ENCODE measurements at regions not wholly inside any gene's neighbourhood (a gene's known extent, or its start where the extent isn't known, plus 50 kb on each side); places are given as distances from the start of the nearest gene placed in this dataset.
A peak's percentile ranks its signal among the peaks of the same experiment; 100 is the strongest.

- TF ChIP-seq, protein P1, sequence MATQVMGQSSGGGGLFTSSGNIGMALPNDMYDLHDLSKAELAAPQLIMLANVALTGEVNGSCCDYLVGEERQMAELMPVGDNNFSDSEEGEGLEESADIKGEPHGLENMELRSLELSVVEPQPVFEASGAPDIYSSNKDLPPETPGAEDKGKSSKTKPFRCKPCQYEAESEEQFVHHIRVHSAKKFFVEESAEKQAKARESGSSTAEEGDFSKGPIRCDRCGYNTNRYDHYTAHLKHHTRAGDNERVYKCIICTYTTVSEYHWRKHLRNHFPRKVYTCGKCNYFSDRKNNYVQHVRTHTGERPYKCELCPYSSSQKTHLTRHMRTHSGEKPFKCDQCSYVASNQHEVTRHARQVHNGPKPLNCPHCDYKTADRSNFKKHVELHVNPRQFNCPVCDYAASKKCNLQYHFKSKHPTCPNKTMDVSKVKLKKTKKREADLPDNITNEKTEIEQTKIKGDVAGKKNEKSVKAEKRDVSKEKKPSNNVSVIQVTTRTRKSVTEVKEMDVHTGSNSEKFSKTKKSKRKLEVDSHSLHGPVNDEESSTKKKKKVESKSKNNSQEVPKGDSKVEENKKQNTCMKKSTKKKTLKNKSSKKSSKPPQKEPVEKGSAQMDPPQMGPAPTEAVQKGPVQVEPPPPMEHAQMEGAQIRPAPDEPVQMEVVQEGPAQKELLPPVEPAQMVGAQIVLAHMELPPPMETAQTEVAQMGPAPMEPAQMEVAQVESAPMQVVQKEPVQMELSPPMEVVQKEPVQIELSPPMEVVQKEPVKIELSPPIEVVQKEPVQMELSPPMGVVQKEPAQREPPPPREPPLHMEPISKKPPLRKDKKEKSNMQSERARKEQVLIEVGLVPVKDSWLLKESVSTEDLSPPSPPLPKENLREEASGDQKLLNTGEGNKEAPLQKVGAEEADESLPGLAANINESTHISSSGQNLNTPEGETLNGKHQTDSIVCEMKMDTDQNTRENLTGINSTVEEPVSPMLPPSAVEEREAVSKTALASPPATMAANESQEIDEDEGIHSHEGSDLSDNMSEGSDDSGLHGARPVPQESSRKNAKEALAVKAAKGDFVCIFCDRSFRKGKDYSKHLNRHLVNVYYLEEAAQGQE (IDR thresholded peaks at IDR 0.05; ENCODE audit: unreplicated experiment) = no peak
Observed at GRCh38 chr9:1870915-1871314, 144.2 kb upstream of the SMARCA2 start (continued).

GRCh38 chr9:1871626-1872419 is 143.3 kb upstream of the SMARCA2 start:
- H3K4me1 ChIP-seq (ENCODE audit: insufficient read depth) = peaks cover 6% of the 10 kb centered on the region
- H3K36me3 ChIP-seq (ENCODE audit: insufficient read depth) = no peaks in the 10 kb centered on the region
- H4K20me1 ChIP-seq (replicated peaks; ENCODE audit: insufficient read depth) = no peaks in the 10 kb centered on the region
- peak overlapping the region; percentile 38; the same call in 1 of the 2 replicates for H3K4me2 ChIP-seq
- no peaks in the 10 kb centered on the region for H3K27me3 ChIP-seq (ENCODE audit: insufficient read depth)
- H3K36me3 Mint-ChIP-seq (ENCODE audit: low read depth) = no peaks in the 10 kb centered on the region
- DNase-seq (ENCODE audit: low spot score) = peak; percentile 77
- 0 out of 2 replicates have a peak overlapping the region, but pooled peaks have one; percentile 1 for H3K27ac ChIP-seq (ENCODE audit: low read depth)
- H3K4me1 Mint-ChIP-seq = peaks cover 22% of the 10 kb centered on the region
- no peaks in the 10 kb centered on the region for H3K27me3 Mint-ChIP-seq (ENCODE audit: insufficient read depth, low read depth, poor library complexity)
- no peaks in the 10 kb centered on the region; the same call in 1 of the 3 replicates for H3K9me3 Mint-ChIP-seq
- TF ChIP-seq STAT1 (IDR thresholded peaks at IDR 0.05; ENCODE audit: unreplicated experiment) (no peak), ZNF114 (CRISPR knock-in tag; IDR thresholded peaks at IDR 0.05) (no peak), ZNF331 (CRISPR knock-in tag; IDR thresholded peaks at IDR 0.05; ENCODE audit: low read depth) (no peak)
- TF ChIP-seq, protein P2, sequence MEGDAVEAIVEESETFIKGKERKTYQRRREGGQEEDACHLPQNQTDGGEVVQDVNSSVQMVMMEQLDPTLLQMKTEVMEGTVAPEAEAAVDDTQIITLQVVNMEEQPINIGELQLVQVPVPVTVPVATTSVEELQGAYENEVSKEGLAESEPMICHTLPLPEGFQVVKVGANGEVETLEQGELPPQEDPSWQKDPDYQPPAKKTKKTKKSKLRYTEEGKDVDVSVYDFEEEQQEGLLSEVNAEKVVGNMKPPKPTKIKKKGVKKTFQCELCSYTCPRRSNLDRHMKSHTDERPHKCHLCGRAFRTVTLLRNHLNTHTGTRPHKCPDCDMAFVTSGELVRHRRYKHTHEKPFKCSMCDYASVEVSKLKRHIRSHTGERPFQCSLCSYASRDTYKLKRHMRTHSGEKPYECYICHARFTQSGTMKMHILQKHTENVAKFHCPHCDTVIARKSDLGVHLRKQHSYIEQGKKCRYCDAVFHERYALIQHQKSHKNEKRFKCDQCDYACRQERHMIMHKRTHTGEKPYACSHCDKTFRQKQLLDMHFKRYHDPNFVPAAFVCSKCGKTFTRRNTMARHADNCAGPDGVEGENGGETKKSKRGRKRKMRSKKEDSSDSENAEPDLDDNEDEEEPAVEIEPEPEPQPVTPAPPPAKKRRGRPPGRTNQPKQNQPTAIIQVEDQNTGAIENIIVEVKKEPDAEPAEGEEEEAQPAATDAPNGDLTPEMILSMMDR (conservative IDR thresholded peaks at IDR 0.05; ENCODE audit: low read depth in 2 of 2) = no peak
- TF ChIP-seq, protein P1 (IDR thresholded peaks at IDR 0.05; ENCODE audit: unreplicated experiment) = no peak
- H3K27ac Mint-ChIP-seq = peak overlapping the region; percentile 86
- H2AFZ ChIP-seq = peak overlapping the region; percentile 84
- no peaks in the 10 kb centered on the region for H3K79me2 ChIP-seq (replicated peaks; ENCODE audit: insufficient read depth)
- no peaks in the 10 kb centered on the region for H3K9me2 ChIP-seq (ENCODE audit: insufficient read depth)
- H3K4me3 Mint-ChIP-seq = no peak overlapping the region
- H3K4me3 ChIP-seq = no peak overlapping the region
- peak; percentile 91 for ATAC-seq
- no peaks in the 10 kb centered on the region for H3F3A ChIP-seq (replicated peaks; ENCODE audit: low read depth)

Data from GM23338 (cell line).